NCI-H128 (cell line): ENCODE measurements at regions not wholly inside any gene's neighbourhood (a gene's known extent, or its start where the extent isn't known, plus 50 kb on each side); places are given as distances from the start of the nearest gene placed in this dataset.

Experiments
- DNase-seq: peaks from one replicate; lab custom pipeline; 2025; ENCODE audit not compliant: unreplicated experiment; lab: John Stamatoyannopoulos, UW

DNA sequence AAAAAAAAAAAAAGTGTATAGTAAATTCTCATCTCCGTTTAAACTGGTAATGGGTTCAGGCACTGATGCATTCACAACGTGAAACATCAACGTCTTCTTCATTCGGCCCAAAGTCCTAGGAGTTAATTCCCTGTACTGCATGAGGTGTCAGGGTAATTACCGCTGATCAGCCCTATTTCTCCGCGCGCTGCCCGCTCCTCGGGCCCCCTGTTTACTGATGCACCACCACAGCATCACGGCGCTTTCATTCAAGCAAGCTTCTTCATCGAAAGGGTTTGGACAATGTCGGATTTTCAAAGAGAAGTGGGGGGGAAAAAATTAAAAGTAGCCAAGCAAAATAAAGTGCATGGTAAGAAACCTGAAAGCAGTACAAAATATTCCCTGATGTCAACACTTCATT is 352.0 kb upstream of the POU3F3 start:
- no peak for DNase-seq

DNA sequence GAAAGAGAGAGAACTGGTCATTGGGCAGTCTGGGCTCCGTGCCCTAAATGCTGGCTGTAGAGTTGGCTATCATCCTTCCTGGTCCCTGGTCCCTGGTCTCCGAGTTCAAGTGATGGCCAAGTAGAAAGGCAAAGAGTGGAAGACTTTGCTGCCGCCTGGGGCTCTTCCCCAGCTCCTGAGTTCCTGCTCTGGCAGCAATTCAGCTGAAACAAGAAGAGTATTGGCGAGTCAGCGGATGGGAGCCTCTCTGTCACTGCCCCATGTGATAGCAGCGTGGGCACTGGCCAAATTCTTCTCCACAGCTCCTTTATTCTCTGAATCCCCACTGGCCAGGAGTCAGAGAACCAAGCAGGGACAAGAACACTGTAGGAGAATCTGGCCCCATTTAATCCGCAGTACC is 351.0 kb upstream of the POU3F3 start:
- DNase-seq = no peak

DNA sequence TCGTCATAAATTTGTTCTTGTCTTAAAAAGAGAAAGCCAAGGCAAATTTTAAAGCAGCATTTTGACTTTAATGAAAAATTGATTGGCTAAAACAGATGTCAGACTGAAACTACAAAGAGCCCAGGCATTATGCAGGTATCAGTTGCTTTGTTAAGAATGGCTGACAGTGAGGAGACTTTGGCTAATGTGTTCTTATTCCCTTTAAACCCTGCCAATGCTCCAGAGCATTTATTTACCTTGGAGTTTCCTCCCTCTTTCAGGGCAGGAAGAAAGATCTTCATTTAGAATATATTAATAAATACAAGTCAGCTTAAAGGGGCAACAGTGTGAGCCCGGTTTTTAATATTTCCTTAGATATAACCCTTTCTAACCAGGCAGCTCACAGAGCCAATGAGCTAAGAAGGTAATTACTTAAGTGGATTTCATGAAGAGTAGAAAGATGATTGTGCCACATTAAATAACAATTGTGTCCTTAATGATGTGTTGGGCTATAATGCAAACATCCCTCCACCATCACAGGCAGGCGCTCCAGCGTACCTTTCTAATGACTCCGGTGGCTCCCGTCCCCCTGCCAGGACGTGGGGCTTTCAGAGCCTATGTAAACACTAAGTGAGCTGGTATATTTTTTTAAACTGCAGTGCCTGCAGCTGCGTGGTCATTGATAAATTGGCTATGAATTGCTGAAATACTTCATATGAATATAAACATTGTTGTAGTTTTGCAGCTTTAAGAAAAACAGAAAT is 349.4 kb upstream of the POU3F3 start:
- DNase-seq = peak; percentile 13

DNA sequence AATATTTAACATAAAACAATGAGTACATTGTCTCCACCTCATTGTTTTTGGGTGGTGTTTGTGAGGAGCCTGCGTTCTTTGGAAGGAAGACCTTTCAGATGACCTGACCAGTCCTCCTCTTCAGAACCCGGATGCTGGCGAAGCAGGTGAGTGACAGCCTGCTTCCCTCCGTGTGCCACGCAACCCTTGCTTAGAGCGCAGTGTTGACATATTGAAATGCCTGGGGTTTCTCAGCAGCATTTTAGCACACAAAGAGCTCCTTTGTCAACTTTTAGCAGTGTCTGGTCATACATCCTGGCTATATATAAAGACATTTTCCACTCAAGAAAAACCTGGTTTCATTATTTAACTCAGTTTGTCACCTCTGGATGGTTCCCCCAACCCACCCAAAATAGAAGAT is 335.7 kb upstream of the POU3F3 start:
- no peak for DNase-seq

DNA sequence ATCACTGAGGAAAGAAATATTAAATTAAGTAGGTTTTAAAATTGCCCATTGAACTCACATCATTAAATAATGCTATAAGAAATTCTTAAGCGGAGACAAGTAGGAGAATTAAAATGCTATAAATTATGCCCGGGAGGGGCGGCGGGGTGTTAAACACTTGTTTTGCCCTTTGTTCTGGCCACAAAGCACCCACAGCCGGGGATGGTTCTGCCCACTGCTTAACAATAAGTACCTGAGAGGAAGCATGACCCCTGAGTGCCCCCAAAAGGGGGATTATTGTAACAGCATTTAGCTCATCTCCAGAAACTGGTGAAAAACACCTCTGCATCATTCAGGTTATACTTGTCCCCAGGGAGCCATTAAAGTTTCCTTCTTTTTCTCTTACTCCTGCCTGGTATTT is 332.7 kb upstream of the POU3F3 start:
- peak; percentile 14 for DNase-seq

DNA sequence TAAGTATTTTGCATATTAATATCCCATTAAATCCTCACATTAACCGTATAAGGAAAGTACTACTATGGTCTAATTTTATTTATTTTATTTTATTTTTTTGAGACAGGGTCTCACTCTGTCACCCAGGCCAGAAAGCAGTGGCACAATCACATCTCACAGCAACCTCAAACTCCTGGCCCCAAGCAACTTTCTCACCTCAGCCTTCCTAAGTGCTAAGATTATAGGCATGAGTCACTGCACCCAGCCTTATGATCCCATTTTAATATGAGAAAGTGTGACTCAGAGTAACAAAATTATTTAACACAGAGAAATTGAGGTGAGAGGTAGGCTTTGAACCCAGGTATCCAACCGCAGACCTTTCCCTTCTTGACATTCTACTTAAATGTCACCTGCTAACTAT is 330.0 kb upstream of the POU3F3 start:
- DNase-seq = no peak

DNA sequence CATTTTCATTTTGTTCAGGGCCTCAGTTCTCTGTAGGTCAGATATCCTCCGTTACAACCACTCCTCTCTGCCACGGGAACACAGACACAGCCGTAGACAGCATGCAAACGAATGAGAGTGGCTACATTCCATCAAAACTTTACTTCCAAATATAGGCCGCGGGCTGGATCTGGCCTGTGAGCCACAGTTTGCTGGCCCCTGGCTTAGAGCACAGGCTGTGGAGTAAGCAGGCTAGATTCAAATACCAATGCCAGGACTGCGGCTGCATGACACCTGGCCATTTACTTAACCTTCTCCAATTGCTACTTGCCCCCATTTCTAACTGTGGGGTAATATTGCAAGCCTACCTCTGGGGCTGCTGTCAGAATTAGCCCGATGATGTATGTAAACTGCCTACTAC is 325.8 kb upstream of the POU3F3 start:
- DNase-seq = no peak

DNA sequence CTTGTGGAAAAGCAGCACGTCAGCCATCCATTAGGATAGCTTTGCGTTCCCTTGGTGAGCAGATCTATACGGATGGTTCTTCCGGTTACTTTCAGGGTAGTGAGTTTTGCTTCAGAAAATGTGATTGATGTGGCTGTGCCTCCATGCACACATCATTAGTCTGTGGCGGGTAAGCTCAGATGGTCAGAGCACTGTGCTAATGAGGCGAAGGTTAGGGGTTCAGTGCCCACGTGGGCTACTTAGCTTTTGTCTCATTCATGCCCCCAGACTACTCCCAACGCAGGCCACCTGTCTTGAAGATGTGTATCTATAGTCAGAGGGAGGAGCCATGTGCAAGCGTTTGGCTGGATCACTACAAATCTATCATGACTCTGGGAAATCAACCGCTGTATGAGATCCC is 322.8 kb upstream of the POU3F3 start:
- no peak for DNase-seq

DNA sequence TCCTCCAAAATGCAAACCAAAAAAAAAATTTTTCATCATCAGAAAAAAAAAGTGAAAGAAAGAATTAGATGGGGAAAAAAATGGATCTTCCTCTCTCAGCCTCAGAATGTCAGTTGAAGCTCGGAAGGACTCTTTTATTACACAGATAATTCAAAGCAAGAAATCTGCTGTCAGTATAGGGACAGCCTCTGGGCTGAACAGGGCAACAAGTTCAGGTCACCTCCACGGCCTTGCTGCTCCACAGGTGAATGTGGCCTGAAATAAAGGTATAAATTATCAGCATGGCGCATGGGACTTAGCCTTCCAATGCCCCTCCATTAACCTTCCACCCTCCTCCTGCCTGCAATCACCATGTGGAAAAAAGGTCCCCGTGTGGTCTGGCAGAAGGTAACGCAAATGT is 316.8 kb upstream of the POU3F3 start:
- no peak for DNase-seq

DNA sequence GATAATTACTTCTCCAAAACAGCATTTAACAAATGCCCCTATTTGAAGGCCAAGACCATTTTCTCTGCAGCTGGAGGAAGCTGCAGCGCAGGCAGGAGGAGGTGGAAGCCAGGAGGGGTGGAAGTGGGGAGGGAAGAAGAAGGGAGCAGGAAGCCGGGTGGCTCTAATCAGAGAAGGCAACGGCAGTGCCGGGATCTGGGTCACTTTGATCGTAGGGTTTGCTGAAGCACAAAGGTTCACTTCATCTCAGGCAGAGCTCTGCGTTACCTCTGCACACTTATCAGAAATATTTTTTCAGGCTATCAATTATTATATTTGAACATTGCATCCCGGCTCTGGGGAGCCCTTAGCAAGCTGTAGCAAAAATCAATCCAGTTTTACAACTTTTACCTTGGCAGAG is 315.8 kb upstream of the POU3F3 start:
- DNase-seq = no peak

DNA sequence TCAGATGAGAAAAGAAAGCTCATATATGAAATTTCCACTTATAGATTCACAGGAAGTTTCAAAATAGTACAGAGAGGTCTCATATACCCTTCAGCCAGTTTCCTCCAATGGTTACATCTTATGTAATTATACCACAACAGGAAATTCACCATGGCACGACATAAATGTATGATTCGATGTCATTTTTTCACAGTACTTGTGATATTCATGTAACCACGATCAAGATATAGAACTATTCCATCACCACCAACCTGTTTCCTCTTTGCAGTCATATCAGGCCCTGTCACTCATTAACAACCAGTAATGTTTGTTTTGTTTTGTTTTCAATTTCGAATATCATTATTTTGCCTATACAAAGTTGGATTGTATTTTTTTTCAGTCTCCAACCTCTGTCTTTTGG is 314.3 kb upstream of the POU3F3 start:
- no peak for DNase-seq

DNA sequence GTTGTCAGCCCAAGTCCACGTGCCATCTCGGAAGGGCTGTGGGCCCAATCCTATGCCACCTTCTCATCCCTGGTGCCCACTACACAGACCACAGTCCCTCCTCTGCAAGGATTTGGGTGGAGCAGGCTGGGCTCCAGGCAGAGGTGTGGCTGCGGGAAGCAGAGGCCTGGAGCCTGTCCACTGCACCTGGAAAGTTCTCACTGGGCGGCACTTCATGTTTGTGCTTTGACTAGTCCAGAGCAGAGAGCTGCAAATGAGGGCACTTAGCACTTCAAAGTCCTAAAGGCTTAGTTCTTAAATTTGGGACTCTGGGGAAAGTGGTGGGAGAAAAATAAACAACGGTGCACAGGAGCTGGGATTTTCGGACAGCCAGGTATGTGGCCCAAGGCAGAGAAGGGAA is 308.9 kb upstream of the POU3F3 start:
- no peak for DNase-seq

DNA sequence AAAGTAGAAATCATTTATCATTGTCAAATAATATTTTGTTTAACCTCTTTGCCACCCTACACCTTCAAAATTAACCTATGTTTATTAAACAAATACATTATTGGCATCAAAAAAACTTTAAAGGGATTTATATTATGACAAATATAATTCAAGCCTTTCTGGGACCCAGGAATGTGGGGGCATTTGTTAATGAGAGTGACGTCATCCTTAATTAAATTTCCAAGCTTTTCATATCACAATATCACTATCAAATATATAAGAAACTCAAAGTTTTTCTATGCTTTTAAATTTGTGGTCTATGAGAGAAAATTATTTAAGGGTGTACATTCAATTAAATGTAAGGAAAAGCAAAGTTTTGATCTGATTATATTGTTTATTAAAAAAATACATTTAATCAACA is 307.4 kb upstream of the POU3F3 start:
- DNase-seq = no peak

DNA sequence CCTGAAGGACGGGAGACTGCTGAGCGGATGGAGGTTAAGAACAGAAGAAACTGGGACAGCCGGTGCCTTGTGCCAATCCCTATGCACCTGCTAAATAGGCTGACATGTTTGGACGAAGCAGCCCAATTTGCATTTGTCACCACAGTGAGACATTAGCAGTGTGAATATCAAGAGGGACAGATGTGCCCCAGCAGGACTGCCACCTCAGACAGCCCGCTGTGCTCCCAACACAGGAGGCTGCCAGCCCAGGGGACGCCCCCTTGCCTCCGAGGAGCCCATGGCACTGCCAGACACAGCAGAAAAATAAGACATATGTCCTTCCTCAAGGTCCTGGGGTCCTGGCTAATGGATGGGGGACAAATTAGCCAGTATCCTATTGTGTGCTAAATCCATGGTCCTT is 306.7 kb upstream of the POU3F3 start:
- no peak for DNase-seq

DNA sequence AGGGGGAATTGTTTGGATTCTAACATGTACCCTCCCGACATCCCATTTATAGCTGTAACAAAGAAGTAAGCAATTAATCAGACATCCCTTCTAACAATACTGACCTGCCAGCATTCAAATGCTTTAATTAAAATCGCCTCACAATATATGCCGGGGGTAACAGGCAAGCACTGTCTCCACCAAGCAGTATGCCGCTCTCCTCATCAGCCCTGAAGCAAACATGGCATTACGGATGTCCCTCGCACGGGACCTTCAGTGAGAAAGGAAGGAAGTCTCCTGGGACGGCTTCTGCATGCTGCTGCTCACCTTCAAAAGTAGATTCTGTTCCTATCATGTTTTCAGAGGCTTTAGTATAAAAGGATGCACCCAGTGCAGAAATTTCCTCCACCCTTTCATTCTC is 292.7 kb upstream of the POU3F3 start:
- no peak for DNase-seq

DNA sequence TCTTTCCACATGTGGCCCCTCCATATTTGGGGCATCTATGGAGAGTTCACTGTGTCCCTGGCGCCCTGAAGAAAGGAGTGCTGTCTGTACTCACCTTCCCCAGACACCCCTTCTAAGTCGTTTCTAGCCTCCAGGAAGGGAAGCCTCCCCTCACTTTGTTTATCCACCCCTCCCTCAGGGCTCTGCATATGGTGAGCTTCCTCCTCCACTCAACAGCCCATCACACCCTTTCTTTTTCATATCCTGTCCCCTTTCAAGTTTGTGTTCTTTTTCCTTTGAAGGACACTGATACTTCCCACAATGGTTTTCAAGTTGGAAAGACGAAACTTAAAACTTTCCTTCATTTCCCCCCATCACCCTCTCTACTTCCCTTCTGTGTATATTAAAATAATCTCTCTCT is 291.4 kb upstream of the POU3F3 start:
- DNase-seq = no peak

DNA sequence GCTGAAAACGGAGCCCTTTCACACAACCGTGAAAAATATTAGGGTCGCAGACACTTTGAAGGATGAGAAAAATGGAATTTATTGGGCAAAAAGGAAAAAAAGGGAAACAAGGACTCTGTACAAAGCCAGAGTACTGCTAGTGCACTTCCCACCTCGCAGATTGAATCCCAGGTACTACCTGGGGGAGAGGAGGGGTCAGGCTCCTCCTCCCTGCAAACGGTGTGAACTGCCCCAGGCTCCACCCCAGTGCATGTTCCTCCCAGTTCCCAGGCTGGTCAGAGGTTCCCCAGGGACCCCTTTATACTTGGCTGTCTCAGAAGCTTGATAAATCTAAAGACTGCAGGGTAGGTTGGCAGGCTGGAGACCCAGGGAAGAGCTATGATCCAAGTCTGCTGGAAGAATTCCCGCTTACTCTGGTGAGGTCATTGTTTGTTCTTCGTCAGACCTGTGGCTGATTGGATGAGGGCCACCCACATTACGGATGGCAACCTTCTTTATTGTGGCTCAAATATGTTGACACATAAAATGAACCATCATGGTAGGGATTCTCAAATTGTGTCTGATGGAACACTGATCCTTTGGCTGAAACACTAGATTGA is 290.4 kb upstream of the POU3F3 start:
- DNase-seq = no peak

DNA sequence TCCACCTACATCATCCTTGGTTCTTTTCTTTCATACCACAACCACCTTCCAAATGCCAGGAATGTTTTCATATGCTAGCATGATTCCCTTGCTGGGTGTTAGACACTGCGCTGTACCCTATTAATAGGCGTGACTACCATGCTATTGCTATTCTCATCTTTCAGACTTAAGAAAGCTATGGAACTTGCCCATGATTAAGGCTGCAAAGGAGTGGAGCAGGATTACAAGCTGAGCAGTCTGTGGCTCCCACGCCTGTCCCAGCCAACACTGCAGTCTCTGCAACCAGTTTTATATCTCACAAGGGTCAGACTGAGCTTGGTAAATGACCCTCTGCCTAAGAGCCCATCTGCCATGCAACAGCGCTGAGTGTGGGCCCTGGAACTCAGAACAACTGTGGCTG is 285.7 kb upstream of the POU3F3 start:
- DNase-seq = no peak

DNA sequence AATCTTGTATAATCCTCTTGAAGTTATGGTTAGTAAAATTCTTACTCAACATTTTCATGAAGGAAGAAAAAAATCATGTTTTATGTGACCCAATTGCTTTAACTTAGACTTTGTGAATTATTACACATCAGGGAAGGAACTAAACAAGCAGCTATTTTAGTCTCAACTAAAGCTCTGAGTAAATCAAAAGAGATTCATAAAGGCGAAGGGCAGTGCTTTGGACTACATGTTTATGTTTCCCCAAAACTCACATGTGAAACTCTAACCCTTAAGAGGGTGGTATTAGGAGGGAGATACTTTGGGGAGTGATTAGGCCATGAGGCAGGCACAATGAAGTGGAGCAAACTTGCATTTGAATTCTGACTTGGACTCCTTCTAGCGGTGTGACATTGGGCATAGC is 283.7 kb upstream of the POU3F3 start:
- no peak for DNase-seq

DNA sequence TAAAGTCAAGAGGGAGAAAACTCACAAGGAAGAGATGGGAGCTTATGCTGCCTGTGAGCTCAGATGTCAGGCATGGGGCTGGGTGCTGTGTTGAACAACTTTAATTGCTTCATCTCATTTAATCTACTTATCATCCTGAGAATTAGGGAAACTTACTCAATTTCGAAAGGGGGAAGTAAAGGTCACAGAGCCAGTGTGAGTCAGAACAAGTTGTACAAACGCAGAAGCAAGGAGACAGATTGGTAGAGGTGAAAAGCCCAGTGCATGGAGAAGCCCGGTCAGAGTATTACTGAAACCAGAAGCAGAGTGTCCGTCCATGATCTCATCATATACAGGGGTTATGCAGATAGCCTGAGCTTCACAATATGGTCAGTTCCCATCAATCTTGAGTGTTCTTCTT is 281.1 kb upstream of the POU3F3 start:
- DNase-seq = no peak

DNA sequence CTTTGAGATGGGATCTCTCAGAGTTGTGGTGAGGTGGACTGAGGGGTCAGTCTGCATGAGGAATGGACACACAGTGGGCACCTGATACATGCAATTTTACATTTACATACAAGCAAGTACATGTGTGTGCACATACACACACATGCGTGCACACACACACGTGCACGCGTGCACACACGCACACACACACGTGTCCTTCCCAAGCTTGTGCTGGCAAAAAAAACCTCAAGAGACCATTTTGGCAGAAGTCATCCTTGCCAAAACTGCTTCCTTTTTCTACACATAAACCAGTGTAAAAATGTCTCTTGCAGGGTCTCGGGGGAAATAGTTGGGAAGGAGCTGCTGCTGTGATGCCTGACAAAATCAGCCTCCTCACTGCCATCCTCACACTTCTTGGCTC is 279.5 kb upstream of the POU3F3 start:
- no peak for DNase-seq

DNA sequence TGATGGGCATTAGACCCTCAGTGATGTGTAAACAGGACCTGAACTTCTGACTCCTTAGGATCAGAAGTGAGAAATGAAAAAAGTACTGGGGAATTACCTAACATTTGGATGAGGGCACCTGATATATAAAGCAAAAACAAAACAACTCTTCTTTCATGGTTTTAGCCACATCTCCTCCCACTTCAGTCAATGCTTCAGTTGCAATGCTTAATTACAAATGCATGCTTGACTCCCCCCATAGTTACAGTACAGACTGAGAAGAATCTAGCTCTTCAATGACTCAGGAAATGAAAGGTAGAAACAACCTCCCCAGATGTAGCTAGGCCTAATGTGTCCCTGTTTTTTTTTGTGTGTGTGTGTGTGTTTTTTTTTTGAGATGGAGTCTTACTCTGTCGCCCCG is 276.8 kb upstream of the POU3F3 start:
- DNase-seq = no peak

DNA sequence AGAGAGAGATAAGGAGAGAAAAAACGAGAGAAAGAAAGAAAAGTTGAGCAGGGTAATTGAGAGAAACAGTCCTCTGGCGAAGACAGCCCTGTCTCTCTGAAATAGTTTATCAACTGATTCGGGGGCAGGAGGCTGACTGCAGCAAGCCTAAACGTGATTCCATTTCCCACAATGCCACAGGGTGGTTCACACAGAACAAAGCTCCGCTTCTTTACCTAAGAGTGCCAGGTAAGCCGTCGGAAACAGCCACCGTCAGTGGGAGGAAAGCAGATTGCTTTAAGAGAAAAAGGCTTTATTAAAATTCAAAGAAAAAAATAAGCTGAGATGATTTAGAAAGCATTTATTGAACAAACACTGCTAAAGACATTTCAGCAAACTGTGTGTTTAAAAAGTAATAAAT is 271.4 kb upstream of the POU3F3 start:
- DNase-seq = no peak
